PC-9 (cell line): ENCODE measurements at regions not wholly inside any gene's neighbourhood (a gene's known extent, or its start where the extent isn't known, plus 50 kb on each side); places are given as distances from the start of the nearest gene placed in this dataset.

Source experiments
- EZH2 ChIP-seq: fragments of 200-600 bp; sonication (generic); IDR thresholded peaks from 2 replicates; pipeline ENCODE4 v1.8.0; 2017; ENCODE audit warnings: antibody characterized with exemption, low read depth
- TF ChIP-seq, protein P1 (sequence below): fragments of 200-600 bp; sonication (generic); conservative IDR thresholded peaks from 2 replicates; pipeline ENCODE4 v1.6.1; 2017; ENCODE audit warnings: mixed run types, antibody characterized with exemption, mild to moderate bottlenecking, moderate library complexity

DNA sequence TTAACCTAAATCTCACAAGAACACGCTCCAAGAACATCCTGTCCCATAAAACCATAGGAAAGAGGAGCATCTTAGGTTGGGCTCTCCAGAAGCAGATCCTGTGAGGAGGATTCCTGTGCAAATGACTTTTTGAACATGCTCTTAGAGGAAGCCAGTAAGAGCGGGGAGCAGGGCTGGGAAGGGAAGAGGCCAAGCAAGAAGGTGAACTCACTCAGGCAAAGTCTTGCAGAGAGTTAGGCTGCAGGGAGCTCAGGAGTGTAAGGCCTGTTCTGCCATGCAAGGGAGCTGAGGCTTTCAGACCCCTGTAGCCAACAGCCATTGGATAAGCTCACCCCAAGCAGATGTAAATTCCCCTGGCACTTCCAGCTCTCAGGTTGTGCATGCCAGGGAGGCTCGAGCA, 63.6 kb upstream of the LY86 start:
- TF ChIP-seq, protein P1, sequence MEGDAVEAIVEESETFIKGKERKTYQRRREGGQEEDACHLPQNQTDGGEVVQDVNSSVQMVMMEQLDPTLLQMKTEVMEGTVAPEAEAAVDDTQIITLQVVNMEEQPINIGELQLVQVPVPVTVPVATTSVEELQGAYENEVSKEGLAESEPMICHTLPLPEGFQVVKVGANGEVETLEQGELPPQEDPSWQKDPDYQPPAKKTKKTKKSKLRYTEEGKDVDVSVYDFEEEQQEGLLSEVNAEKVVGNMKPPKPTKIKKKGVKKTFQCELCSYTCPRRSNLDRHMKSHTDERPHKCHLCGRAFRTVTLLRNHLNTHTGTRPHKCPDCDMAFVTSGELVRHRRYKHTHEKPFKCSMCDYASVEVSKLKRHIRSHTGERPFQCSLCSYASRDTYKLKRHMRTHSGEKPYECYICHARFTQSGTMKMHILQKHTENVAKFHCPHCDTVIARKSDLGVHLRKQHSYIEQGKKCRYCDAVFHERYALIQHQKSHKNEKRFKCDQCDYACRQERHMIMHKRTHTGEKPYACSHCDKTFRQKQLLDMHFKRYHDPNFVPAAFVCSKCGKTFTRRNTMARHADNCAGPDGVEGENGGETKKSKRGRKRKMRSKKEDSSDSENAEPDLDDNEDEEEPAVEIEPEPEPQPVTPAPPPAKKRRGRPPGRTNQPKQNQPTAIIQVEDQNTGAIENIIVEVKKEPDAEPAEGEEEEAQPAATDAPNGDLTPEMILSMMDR = no peak
- no peak for TF ChIP-seq EZH2
